Activated CD4-positive, alpha-beta T cell treated with anti-CD3 and anti-CD28 coated beads, Interleukin-10, Interleukin-2, amounts not matched to agents 100 ng/mL and 50 ng/mL, durations not matched to agents 16 hours and 8 hours (primary cell): ENCODE measurements at regions not wholly inside any gene's neighbourhood (a gene's known extent, or its start where the extent isn't known, plus 50 kb on each side); places are given as distances from the start of the nearest gene placed in this dataset.
"Not testable (repeated sequence)": the region's sequence is repeated elsewhere in the genome, so short reads cannot be mapped to it uniquely, and the experiment has no call there.

Experiments used
- DNase-seq: peaks from one replicate; pipeline ENCODE4 v3.0.0-alpha.2; 2020

- DNase-seq = no peak
Observed at GRCh38 chr17:49898366-49899190, 50.7 kb upstream of the TAC4 start.

- peak; percentile 3 for DNase-seq
Observed at GRCh38 chr17:49899191-49899485, 51.3 kb upstream of the TAC4 start.

DNA sequence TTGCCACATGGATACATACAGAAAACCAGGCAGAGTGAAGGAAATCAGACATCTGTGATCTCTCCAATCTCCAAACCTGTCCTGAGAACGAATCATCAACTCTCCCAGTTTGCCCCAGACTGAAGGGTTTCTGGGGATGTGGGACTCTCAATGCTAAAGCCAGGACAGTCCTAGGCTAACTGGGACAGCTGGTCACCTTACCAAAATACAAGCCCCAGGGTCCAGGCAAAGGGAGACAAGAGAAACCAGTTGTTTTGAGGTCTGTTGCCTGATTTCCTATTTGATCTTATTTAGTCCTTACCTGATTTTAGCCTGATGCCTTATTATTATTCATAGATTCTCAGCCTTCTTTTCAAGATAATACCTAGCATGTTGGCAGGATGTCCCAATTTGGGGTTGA, 51.7 kb upstream of the TAC4 start:
- no peak for DNase-seq

- DNase-seq = not testable (repeated sequence)
Observed at GRCh38 chr17:49900801-49901200, 52.9 kb upstream of the TAC4 start.

GRCh38 chr17:49901460-49902331, 53.8 kb upstream of the TAC4 start:
- no peak for DNase-seq

DNA sequence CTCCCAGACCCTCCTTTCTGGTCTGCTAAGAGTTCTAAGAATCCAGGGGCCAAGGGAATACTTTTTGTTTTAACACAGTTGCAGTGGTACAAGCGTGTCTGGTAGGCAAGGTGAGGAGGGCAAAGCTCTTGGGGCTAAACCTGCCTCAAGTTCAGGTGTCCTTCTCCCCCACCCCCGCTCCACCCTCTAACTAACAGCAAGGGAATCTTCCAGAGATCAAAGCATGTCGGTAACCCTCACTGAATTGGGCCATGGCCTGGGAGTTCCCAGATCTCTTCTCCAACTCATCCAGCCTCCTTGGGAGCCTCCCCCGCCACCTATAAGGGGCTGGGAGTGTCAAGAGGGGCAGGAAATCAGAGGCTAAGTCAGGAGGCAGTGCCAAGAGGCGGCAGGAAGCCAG, 55.7 kb upstream of the TAC4 start:
- no peak for DNase-seq

DNA sequence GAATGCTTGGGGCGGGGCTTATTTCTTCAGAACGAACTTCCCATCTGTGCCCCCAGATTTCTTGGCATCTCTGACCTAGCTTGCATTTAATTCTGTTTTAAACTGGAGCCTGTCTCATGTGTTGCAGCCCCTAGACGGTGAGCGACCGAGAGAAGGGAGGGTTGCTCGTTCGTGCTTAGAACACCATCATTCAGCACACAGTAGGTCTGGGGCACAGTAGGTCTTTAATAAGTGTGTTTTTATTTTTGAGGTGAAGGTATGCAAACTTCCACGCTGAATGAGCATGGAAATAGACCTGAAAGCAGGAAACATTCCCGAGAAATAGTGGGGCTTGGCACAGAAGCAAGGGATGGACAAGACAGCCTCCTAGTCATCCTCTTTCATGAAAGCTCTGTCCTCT, 57.0 kb upstream of the TAC4 start:
- no peak for DNase-seq

DNA sequence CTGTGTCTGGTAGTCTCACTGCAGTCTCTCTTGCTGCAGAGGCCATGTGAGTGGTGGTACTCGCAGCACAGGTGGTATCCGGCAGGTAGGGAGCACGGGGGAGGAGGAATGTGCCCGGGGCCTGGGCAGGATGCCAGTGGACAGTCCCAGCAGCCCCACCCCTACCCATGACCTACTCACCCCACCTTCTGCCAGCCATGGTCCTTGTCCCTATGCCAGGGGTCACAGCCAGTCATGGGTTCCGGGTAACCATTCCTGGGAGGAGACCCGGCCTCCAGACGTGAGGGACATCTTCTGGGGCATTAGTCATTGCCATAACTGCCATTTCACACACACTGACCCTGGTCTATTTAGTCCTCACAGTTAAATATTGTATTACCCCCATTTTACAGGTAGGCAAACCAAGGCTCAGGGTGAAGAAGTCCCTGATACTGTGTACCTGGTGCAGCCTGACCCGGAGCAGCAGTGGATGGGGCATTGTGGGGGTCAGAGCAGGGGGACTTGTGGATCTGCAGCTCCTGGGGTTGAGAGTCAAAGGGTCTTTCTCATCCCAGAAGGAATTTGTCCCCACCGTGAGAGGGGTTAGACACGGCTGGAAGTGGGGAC, 58.8 kb upstream of the TAC4 start:
- no peak for DNase-seq

DNA sequence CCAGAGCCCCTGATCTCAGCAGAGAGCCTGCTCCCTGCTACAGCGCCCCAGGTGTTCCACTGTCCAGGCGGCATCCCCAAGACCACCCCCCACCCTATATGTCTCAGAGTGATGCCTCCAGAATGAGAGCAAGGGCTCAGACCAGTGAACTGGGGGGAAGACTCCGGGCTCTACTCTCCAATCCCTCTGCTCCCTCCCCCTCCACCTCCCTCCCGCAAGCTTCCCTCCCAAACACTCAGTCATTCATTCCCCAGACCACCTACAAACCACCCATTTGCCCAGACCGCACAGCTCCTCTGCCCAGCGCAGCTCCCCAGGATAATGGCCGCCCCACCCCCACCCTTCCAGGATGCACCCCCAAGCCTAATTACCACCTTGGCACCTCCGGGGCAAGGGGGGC, 59.4 kb upstream of the TAC4 start:
- no peak for DNase-seq

- DNase-seq = no peak
Observed at GRCh38 chr17:49908782-49909714, 59.9 kb upstream of the DLX4 start.

GRCh38 chr17:49910094-49910857, 58.7 kb upstream of the DLX4 start:
- DNase-seq = peak; percentile 2

DNA sequence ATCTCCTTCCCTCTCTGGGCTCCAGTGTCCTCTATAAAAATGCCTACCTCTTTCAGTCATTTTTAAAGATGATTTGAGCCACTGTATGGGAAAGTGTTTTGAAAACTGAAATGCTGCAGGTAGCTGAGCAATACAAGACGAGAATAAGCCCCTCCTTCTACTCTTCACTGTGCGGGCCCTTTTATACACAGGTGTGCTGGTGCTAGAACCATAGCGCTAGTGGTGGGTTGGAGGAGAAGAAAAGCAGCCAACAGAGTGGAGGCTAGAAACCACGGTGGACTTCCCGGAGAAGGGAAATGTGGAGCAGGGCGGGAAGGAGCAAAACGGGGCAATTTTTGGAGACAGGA, 58.2 kb upstream of the DLX4 start:
- no peak for DNase-seq

DNA sequence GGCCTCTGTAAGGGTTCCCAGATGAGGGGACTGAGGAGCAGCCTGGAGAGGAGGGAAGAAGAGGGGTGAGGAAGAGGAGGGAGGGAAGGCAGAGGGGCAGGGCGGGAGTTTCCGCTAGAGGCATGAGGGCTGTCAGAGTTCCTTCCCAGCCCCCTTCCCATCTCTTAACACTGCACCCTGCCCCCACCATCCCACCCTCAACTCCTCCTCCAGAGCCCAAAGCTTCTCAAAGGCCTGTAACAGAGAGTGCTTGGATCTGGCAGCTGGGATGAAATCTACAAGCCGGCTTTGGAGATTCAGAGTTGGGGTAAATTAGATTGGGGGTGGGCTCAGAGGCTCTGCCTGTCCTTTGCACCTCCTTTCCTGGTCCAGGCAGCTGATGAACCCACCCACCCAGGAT, 57.3 kb upstream of the DLX4 start:
- DNase-seq = no peak

DNA sequence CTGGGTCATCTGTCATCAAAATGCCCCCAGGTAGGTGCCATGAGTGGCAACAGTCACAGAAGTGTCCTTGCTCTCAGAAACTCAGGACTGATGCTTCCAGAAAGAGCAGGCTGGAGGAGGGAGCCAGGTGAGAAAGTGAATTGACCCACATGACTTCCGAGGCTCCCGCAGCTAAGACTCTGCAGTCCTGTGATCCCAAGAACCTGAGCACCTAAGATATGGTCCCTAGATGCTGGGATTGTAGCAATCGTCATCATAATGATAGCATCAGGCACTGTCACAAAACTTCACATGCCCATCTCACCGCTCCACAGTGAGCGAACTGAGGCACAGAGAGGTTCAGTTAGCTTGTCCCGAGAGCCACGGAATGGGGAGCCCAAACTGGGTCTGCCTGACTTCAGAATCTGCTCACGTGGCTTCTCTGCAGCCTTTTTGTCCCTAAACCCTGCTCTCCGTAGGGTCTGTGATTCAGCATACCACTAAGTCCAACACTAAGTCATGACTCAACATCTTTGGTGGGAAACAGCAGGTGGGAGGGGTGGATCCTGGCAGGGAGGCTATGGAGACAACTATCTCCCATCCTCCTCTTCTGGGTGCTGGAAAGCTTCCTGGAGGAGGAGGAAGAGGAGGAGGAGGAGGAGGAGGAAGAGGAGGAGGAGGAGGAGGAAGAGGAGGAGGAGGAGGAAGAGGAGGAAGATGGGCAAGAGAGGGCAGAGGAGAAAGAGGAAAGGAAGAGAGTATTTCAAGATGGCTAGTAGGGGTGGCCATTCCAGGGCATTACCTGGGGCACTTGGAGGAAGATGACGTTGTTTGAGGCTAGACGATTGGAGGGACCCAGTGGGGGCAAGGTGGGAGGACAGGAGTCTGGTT, 55.5 kb upstream of the DLX4 start:
- no peak for DNase-seq

GRCh38 chr17:49914096-49914490, 54.9 kb upstream of the DLX4 start:
- no peak for DNase-seq

DNA sequence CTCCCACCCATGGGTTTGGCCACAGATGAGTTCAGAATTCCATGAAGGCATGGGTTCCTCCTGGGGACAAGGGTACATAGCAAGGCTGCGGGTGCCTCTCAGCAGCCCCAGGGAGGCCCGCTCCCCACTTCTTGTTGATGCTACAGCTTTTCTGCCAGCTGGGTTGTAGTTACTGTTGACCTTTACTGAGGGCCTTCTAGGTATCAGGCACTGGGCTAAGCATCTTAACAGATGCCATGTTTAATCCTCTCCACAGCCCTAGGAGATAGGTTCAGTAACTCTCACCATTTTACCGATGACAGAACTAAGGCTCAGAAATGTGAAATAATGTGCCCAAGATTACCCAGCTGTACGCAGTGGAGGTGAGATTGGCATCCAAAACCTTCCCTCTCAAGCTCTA, 54.3 kb upstream of the DLX4 start:
- DNase-seq = no peak

DNA sequence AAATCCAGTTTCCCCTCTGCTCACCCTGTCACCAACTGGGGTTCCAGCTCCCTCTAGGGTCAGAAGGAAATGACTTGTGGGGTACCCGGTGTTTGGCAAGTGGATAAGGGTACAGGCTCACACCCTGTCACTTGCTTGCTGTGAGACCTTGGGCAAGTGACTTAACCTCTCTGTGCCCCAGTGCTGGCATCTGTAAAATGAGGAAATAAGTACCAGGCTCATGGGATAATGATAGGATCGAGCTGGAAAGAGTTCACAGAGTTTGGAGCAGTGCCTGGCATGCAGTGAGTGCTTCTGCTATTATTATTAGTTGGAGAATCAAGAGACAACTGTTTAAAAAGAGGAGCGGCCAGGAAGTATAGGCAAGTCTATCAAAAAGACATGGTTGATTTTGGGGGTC, 53.7 kb upstream of the DLX4 start:
- no peak for DNase-seq

DNA sequence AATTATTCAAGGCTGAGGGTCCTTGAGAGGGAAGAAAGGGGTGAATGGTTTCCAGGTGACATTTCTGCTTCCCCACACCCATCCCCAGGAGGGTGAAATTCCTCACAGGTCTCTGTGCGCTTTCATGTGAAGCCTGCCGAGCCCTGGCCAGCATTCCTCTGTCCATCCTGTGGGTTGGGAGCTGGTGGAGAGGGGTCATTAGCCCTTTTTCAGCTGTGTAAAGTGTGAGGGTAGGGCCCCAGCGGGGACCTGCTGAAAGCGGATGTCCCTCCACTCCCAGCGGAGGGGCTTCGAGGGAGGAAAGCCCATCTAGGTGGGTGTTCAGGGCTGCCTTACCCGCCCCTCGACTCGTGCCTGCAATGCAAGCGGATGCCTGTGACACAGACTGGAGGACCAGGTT, 53.3 kb upstream of the DLX4 start:
- no peak for DNase-seq

DNA sequence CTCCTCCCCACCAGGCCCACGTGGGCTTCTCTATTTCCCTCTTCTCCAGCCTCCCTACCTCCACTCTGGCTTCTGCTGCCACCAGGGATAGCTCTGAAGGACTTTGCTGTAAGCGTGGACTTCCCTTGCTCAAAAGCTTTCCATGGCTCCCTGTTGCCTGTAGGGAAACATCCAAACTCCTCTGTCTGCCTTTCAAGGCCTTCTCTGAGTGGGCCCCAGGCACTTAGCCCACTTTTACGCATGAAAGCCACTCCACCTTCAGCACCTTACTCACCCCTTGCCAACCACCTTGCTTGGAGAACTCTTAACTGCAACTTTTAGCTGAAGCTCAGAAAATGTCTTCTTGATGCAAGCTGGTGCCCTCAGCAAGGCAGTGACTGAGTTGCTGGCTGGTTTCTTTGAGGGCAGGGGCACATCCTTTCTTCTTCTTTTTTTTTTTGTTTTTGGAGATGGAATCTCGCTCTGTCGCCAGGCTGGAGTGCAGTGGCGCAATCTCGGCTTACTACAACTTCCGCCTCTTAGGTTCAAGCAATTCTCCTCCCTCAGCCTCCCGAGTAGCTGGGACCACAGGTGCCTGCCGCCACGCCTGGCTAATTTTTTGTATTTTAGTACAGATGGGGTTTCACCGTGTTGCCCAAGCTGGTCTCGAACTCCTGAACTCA, 52.0 kb upstream of the DLX4 start:
- DNase-seq = no peak

GRCh38 chr17:49918591-49918990, 50.4 kb upstream of the DLX4 start:
- DNase-seq = no peak
